H9 (cell line): ENCODE measurements at regions not wholly inside any gene's neighbourhood (a gene's known extent, or its start where the extent isn't known, plus 50 kb on each side); places are given as distances from the start of the nearest gene placed in this dataset.

Experiments used
- DNase-seq: peaks from one replicate; pipeline ENCODE4 v3.0.0-alpha.2; 2017
- H2AFZ ChIP-seq: one replicate; pipeline ENCODE4 v1.6.1; 2013; ENCODE audit warnings: mild to moderate bottlenecking, low read length, control low read depth, moderate library complexity
- H2AK5ac ChIP-seq: 2 replicates; pipeline ENCODE4 v1.6.1; 2013; ENCODE audit warnings: low read length, control low read depth, mixed read lengths; ENCODE audit not compliant: insufficient read length
- H2BK120ac ChIP-seq: one replicate; pipeline ENCODE4 v1.6.1; 2013; ENCODE audit warnings: low read depth, mild to moderate bottlenecking, low read length, control low read depth, inconsistent platforms; ENCODE audit not compliant: poor library complexity, severe bottlenecking
- H2BK12ac ChIP-seq: 2 replicates; pipeline ENCODE4 v1.6.1; 2013; ENCODE audit warnings: low read length, control low read depth, mixed read lengths, low read depth; ENCODE audit not compliant: insufficient read length
- H2BK15ac ChIP-seq: 2 replicates; pipeline ENCODE4 v1.6.1; 2013; ENCODE audit warnings: low read depth, low read length, control low read depth
- H2BK20ac ChIP-seq: one replicate; pipeline ENCODE4 v1.6.1; 2013; ENCODE audit warnings: low read depth, mild to moderate bottlenecking, low read length, control low read depth, inconsistent platforms; ENCODE audit not compliant: poor library complexity, severe bottlenecking
- H2BK5ac ChIP-seq: 2 replicates; pipeline ENCODE4 v1.6.1; 2013; ENCODE audit warnings: low read length, control low read depth, mixed read lengths; ENCODE audit not compliant: insufficient read length
- H3K14ac ChIP-seq: 2 replicates; pipeline ENCODE4 v1.6.1; 2013; ENCODE audit warnings: low read length, control low read depth; ENCODE audit not compliant: insufficient read depth
- H3K18ac ChIP-seq: 2 replicates; pipeline ENCODE4 v1.6.1; 2013; ENCODE audit warnings: low read depth, mild to moderate bottlenecking, mixed read lengths, low read length, control low read depth; ENCODE audit not compliant: insufficient read length
- H3K23ac ChIP-seq: 2 replicates; pipeline ENCODE4 v1.6.1; 2013; ENCODE audit warnings: low read length, control low read depth, mixed read lengths, low read depth; ENCODE audit not compliant: insufficient read length
- H3K23me2 ChIP-seq: 2 replicates; pipeline ENCODE4 v1.6.1; 2013; ENCODE audit warnings: low read depth, mild to moderate bottlenecking, mixed read lengths, low read length, control low read depth; ENCODE audit not compliant: insufficient read length, poor library complexity, severe bottlenecking
- H3K27ac ChIP-seq: 2 replicates; pipeline ENCODE4 v1.5.1; 2013; ENCODE audit warnings: low read length, control low read depth, mixed read lengths, low read depth; ENCODE audit not compliant: insufficient read length
- H3K27me3 ChIP-seq: 2 replicates; pipeline ENCODE4 v1.6.1; 2013; ENCODE audit warnings: low read length, control low read depth, inconsistent platforms; ENCODE audit not compliant: insufficient read depth
- H3K4ac ChIP-seq: 2 replicates; pipeline ENCODE4 v1.6.1; 2013; ENCODE audit warnings: low read depth, mild to moderate bottlenecking, control low read depth, inconsistent platforms, low read length, moderate library complexity
- H3K4me1 ChIP-seq: 2 replicates; pipeline ENCODE4 v1.6.1; 2013; ENCODE audit warnings: low read length, control low read depth, inconsistent platforms; ENCODE audit not compliant: insufficient read depth
- H3K4me2 ChIP-seq: 2 replicates; pipeline ENCODE4 v1.6.1; 2013; ENCODE audit warnings: low read length, control low read depth, mixed read lengths; ENCODE audit not compliant: insufficient read length, insufficient read depth
- H3K56ac ChIP-seq: 2 replicates; pipeline ENCODE4 v1.6.1; 2013; ENCODE audit warnings: low read depth, mild to moderate bottlenecking, mixed read lengths, low read length, control low read depth; ENCODE audit not compliant: insufficient read length
- H3K79me1 ChIP-seq: 2 replicates; pipeline ENCODE4 v1.6.1; 2013; ENCODE audit warnings: low read depth, mild to moderate bottlenecking, moderate library complexity, low read length, control low read depth, inconsistent platforms; ENCODE audit not compliant: insufficient read depth, poor library complexity, severe bottlenecking
- H3K79me2 ChIP-seq: 2 replicates; pipeline ENCODE4 v1.6.1; 2013; ENCODE audit warnings: low read length, control low read depth, inconsistent platforms; ENCODE audit not compliant: insufficient read depth
- H3K9ac ChIP-seq: 2 replicates; pipeline ENCODE4 v1.6.1; 2013; ENCODE audit warnings: low read length, control low read depth, mixed read lengths; ENCODE audit not compliant: insufficient read length; ENCODE audit errors: extremely low read depth
- H3K9me3 ChIP-seq: one replicate; pipeline ENCODE4 v1.6.1; 2013; ENCODE audit warnings: low read depth, low read length, inconsistent platforms; ENCODE audit not compliant: control insufficient read depth
- H3T11ph ChIP-seq: one replicate; pipeline ENCODE4 v1.6.1; 2013; ENCODE audit warnings: mild to moderate bottlenecking, low read length, control low read depth, inconsistent platforms
- H4K20me1 ChIP-seq: one replicate; pipeline ENCODE4 v1.6.1; 2013; ENCODE audit not compliant: control insufficient read depth, insufficient read length, insufficient read depth
- H4K5ac ChIP-seq: 2 replicates; pipeline ENCODE4 v1.6.1; 2013; ENCODE audit warnings: low read depth, mild to moderate bottlenecking, mixed read lengths, low read length, control low read depth; ENCODE audit not compliant: insufficient read length
- H4K8ac ChIP-seq: replicated peaks from 2 replicates; pipeline ENCODE4 v1.6.1; 2013; ENCODE audit warnings: low read length, control low read depth, mixed read lengths, low read depth; ENCODE audit not compliant: insufficient read length
- H4K91ac ChIP-seq: 2 replicates; pipeline ENCODE4 v1.6.1; 2013; ENCODE audit warnings: low read depth, mild to moderate bottlenecking, moderate library complexity, mixed read lengths, low read length, control low read depth; ENCODE audit not compliant: insufficient read length
- H3K27ac Mint-ChIP-seq, 3 experiments: 2 replicates in 2 of 3; 3 replicates in 1 of 3; pipeline ENCODE4 v1.8.0; 2020 to 2021; ENCODE audit warnings: mixed read lengths in 3 of 3, mild to moderate bottlenecking in 1 of 3, moderate library complexity in 1 of 3
- H3K27me3 Mint-ChIP-seq: 2 replicates; pipeline ENCODE4 v1.8.0; 2021; ENCODE audit warnings: low read depth, mild to moderate bottlenecking, moderate library complexity, mixed read lengths
- H3K36me3 Mint-ChIP-seq, 3 experiments: 2 replicates in 2 of 3; 3 replicates in 1 of 3; pipeline ENCODE4 v1.8.0; 2020 to 2021; ENCODE audit warnings: low read depth in 3 of 3, mixed read lengths in 3 of 3; ENCODE audit not compliant: insufficient read depth in 1 of 3
- H3K4me1 Mint-ChIP-seq, 2 experiments: 2 replicates each; pipeline ENCODE4 v1.8.0; 2020; ENCODE audit warnings: mixed read lengths in 2 of 2
- H3K4me3 Mint-ChIP-seq, 2 experiments: 2 replicates in 1 of 2; 3 replicates in 1 of 2; pipeline ENCODE4 v1.8.0; 2020 to 2021; ENCODE audit warnings: mild to moderate bottlenecking in 2 of 2, mixed read lengths in 2 of 2, moderate library complexity in 1 of 2
- H3K9me3 Mint-ChIP-seq, 2 experiments: 2 replicates in 1 of 2; 3 replicates in 1 of 2; pipeline ENCODE4 v1.8.0; 2020; ENCODE audit warnings: mild to moderate bottlenecking in 2 of 2, mixed read lengths in 2 of 2, moderate library complexity in 1 of 2
- CTCF ChIP-seq: fragments of 200-600 bp; sonication (generic); conservative IDR thresholded peaks from 3 replicates; pipeline ENCODE4 v1.8.0; 2021; ENCODE audit warnings: antibody characterized with exemption, mild to moderate bottlenecking
- WGBS: extraction: QIAGEN DNeasy Blood & Tissue Kit; methylation state at CpG from one replicate; pipeline ENCODE4 v1.1.7; 2013; ENCODE audit warnings: missing lambda C conversion rate, low lambda C conversion rate, mixed read lengths; ENCODE audit not compliant: insufficient read length; ENCODE audit errors: extremely low coverage; 5-methylcytosine and 5-hydroxymethylcytosine counted together

GRCh38 chr5:68543212-68543611 lies 327.7 kb downstream of the PIK3R1 start:
- Histone ChIP-seq H3K27me3 (no peaks in the 10 kb centered on the region), H3K79me1 (no peaks in the 10 kb centered on the region), H3K56ac (no peak overlapping the region), H2BK120ac (no peak overlapping the region), H3K79me2 (no peaks in the 10 kb centered on the region), H4K5ac (no peak overlapping the region), H4K20me1 (no peaks in the 10 kb centered on the region), H2AK5ac (no peak overlapping the region), H2BK5ac (no peak overlapping the region), H2BK12ac (no peak overlapping the region), H3K4me2 (no peak overlapping the region), H2BK20ac (no peak overlapping the region), H3K18ac (no peak overlapping the region), H3T11ph (no peak overlapping the region), H3K14ac (no peak overlapping the region), H3K4me1 (no peaks in the 10 kb centered on the region), H2BK15ac (no peak overlapping the region), H3K23me2 (no peaks in the 10 kb centered on the region), H4K8ac (no peak overlapping the region), H3K4ac (no peak overlapping the region), H3K9me3 (no peaks in the 10 kb centered on the region), H3K27ac (no peak overlapping the region), H3K9ac (no peak overlapping the region), H3K23ac (no peak overlapping the region), H4K91ac (no peak overlapping the region), H2AFZ (no peak overlapping the region)
- H3K4me1 Mint-ChIP-seq, result peaks cover 23 to 30% of the 10 kb centered on the region in 2 experiments
- no peaks in the 10 kb centered on the region for H3K9me3 Mint-ChIP-seq
- no peak for DNase-seq
- H3K27me3 Mint-ChIP-seq, result peaks cover 1% of the 10 kb centered on the region
- no peaks in the 10 kb centered on the region; a peak in 1 of 7 replicates for H3K36me3 Mint-ChIP-seq
- WGBS, result no CpG with 5 or more reads among the region's 2 CpGs
- no peak overlapping the region for H3K27ac Mint-ChIP-seq
- no peak for TF ChIP-seq CTCF
- H3K4me3 Mint-ChIP-seq, result no peak overlapping the region
